ENCODE measurements at regions not wholly inside any gene's neighbourhood (a gene's known extent, or its start where the extent isn't known, plus 50 kb on each side); places are given as distances from the start of the nearest gene placed in this dataset.

DNA sequence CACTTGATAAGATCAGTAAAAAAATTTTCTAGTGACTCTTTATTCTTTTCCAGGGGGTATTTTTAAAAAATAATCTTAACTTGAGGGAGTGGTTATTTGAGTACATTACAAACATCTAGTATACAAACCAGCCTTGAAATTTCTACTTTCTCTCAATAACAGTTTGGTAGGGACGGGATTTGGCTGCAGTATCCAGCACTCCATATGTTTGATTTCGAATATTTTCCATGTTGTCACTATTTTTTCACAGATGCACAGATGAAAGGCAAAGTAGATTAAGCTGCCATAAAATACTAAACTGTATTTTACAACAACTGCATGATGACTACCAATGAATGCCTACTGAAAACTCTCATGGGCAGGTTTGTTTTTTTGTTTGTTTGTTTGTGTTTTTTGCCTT is 225.0 kb downstream of the COX7B2 start:
- DNase-seq (ENCODE audit: low read depth in 4 of 4, low spot score in 3 of 4), result no peak

DNA sequence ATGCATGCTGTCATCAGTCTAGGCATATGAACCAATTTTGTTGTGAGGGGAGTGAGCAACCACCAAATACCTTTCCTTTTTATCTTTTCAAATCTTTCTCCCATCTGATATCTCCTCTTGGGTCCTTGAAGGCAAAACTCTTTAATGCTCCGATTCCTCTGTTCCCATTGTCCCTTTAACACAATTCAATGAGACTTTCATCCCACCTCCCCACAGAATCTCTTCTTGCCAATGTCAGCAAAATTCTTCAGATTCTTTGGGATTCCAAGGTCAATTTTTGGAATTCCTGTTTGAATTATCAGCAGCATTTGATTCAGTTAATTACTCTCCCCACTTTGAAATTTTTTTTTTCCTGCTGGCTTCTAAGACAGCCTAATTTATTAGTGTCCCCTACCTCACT is 232.7 kb downstream of the COX7B2 start:
- no peak for DNase-seq (ENCODE audit: low read depth in 4 of 4, low spot score in 3 of 4)

DNA sequence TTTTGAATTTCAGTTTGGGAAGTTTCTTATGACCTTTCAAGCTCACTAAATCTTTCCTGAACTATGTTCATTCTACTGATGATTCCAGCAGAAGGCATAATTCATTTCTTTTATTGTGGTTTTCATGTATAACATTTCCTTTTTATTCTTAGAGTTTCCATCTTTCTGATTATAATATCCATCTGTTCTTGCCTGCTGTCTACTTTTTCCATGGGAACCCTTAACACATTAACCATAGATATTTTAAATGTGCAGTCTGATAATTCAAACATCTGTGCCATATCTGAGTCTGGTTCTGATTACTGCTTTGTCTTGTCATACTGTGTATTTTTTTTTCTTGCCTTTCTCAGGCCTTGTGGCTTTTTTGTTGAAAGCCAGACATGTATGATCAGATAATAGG is 234.7 kb downstream of the COX7B2 start:
- no peak for DNase-seq (ENCODE audit: low read depth in 4 of 4, low spot score in 3 of 4)

DNA sequence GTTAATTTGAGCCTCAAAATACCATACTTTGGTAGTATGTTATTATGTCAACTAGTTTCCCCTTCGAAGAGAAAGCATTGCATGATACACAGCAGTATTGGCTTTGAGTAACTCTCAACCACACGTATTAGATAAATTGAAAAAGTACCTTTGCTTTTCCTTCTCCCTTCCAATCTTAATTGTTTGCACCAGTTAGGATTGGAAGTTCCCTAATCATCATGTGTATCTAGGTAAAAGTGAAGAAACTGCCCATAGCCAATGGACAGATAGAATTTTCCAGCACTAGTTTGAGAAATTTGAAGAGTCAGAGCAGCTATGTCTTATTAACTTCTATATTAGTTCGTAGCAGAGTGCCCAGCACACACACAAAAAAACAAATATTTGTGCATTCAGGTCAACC is 241.3 kb downstream of the COX7B2 start:
- no peak for DNase-seq (ENCODE audit: low read depth in 4 of 4, low spot score in 3 of 4)

DNA sequence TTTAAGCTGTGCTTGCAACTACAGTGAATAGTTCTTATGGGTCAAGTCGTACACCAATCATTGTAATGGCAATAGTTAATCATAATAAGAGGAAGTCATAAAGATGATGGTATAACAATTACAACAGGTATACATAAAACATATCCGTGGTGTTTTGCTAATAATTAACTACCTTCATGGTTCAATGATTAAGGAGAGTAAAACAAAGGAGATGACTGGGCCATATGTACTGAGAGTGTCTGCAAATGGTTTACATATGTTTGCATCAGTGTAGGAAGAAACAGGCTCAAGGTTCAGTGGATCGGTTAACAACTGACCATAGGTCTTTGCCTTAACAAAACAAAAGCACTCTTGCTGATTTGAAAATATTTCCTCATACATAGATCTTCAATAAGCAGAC is 253.0 kb downstream of the COX7B2 start:
- DNase-seq (ENCODE audit: low read depth in 4 of 4, low spot score in 3 of 4), result peak in 1 of 4 donors; percentile 5

DNA sequence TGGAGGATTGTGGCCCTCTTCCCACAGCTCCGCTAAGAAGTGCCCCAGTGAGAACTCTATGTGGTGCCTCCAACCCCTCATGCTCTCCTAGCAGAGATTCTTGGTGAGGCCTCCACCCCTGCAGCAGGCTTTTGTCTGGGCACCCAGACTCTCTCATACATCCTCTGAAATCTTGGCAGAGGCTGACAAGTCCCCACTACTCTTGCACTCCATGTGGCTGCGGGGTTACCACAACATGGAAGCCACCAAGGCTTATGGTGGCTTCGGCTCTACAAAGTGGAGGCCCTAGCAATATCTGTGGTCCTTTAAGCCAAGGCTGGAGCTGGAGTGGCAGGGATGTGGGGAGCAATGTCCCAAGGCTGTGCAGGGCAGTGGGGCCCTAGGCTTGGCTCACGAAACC is 255.2 kb downstream of the COX7B2 start:
- DNase-seq (ENCODE audit: low read depth in 4 of 4, low spot score in 3 of 4), result no peak

DNA sequence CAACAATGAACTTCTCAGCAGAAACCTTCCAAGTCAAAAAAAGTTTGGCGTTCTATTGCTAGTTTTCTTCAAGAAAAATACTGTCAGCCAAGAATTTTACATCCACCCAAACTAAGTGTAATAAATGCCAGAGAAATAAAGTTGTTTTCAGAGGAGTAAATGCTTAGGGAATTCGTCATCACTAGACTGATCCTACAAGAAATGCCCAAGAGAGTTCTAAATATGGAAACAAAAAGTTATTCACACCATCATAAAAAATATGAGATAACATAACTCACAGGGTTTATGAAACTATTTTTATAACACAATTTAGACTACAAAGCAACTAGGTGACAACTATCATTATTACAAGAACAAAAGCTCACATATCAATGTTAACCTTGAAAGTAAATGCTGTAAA is 259.5 kb upstream of the GABRA2 start:
- DNase-seq (ENCODE audit: low read depth in 4 of 4, low spot score in 3 of 4), result no peak

DNA sequence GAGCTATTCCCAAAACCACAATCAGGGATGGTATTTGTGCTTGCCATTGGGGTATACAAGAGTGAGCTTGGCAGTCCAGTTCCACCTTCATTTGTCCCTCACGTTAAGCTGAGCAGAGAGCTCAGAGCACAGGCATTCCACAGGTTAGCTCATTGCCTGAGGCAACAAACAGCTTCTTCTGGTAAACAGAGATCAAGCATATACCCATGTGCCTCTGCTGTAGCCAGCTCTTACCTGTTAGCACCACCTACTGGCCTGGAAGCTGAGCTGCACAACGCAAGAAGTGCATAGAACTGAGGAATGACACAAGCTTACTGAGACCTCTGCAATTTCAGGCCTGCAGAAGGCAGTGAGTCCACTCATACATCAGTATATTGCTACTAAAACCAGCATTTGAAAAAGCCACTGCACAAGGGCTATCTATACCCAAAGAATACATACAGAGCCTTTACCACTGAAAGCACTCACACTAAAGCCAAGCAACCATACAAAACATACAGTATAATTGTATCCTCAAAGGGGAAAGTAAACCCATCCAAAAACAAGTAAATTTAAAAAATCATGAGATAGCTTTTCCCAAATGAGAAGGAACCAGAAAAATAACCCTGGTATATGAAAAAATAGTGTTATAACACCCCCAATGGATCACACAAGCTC is 258.3 kb upstream of the GABRA2 start:
- peak in 3 of 4 donors; percentile 10 to 20 (median 12) for DNase-seq (ENCODE audit: low read depth in 4 of 4, low spot score in 3 of 4)

DNA sequence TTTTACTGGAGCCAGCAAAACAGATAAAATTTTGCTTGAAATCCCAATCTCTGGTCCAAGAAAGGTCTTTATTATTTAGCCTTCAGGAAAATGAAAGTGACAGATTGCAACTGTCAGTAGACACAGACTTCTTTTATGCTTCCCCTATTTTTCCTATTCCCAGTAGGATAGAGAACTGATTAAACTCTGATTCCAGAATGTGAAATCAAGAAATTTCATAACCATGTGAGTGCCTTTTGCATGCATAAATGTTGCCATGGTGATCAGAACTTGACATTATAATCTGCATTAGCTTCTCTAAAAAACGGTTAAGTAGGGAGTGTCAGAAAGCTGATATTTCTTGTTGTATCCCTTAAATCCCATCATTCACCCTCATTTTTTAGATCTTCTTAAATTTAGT is 255.2 kb upstream of the GABRA2 start:
- DNase-seq (ENCODE audit: low read depth in 4 of 4, low spot score in 3 of 4), result no peak
